ENCODE measurements at regions not wholly inside any gene's neighbourhood (a gene's known extent, or its start where the extent isn't known, plus 50 kb on each side); places are given as distances from the start of the nearest gene placed in this dataset.

GRCh38 chr2:185436787-185437372, 301.7 kb upstream of the FSIP2 start:
- TF ChIP-seq CTCF (conservative IDR thresholded peaks at IDR 0.05): no peak
- no peak overlapping the region for H3K27ac Mint-ChIP-seq
- peaks cover 5% of the 10 kb centered on the region for H3K4me1 Mint-ChIP-seq
- peaks cover 6% of the 10 kb centered on the region for H3K9me3 ChIP-seq (ENCODE audit: control insufficient read depth, low read length)
- H3K27me3 ChIP-seq (ENCODE audit: control insufficient read depth, insufficient read depth, low read length, poor library complexity, severe bottlenecking): no peaks in the 10 kb centered on the region
- no peaks in the 10 kb centered on the region for H3K36me3 ChIP-seq (ENCODE audit: control insufficient read depth, insufficient read depth, low read length)
- DNase-seq: no peak
- H3K27ac ChIP-seq (ENCODE audit: low read depth, low read length): no peak overlapping the region
- peaks cover 3% of the 10 kb centered on the region for H3K9me3 Mint-ChIP-seq
- peaks cover 11% of the 10 kb centered on the region for H3K36me3 Mint-ChIP-seq (ENCODE audit: low read depth)
- no peak overlapping the region for H3K4me3 Mint-ChIP-seq
- no peak overlapping the region for H3K4me3 ChIP-seq (ENCODE audit: low read length)
- no peaks in the 10 kb centered on the region for H3K4me1 ChIP-seq (ENCODE audit: control insufficient read depth, insufficient read depth, low read length)
- H3K9ac ChIP-seq (ENCODE audit: extremely low read depth, low read length, poor library complexity, severe bottlenecking): no peak overlapping the region
- H3K27me3 Mint-ChIP-seq (ENCODE audit: insufficient read depth): no peaks in the 10 kb centered on the region

- no peak overlapping the region for H3K9ac ChIP-seq (ENCODE audit: extremely low read depth, low read length, poor library complexity, severe bottlenecking)
- H3K36me3 ChIP-seq (ENCODE audit: control insufficient read depth, insufficient read depth, low read length): no peaks in the 10 kb centered on the region
- Mint-ChIP-seq H3K27ac (no peak overlapping the region), H3K4me3 (no peak overlapping the region), H3K4me1 (no peaks in the 10 kb centered on the region), H3K36me3 (ENCODE audit: low read depth) (no peaks in the 10 kb centered on the region), H3K27me3 (ENCODE audit: insufficient read depth) (no peaks in the 10 kb centered on the region), H3K9me3 (no peaks in the 10 kb centered on the region)
- TF ChIP-seq CTCF (conservative IDR thresholded peaks at IDR 0.05): peak; percentile 55
- no peak overlapping the region for H3K4me3 ChIP-seq (ENCODE audit: low read length)
- no peaks in the 10 kb centered on the region for H3K4me1 ChIP-seq (ENCODE audit: control insufficient read depth, insufficient read depth, low read length)
- no peaks in the 10 kb centered on the region for H3K9me3 ChIP-seq (ENCODE audit: control insufficient read depth, low read length)
- no peak overlapping the region for H3K27ac ChIP-seq (ENCODE audit: low read depth, low read length)
- no peak for DNase-seq
- H3K27me3 ChIP-seq (ENCODE audit: control insufficient read depth, insufficient read depth, low read length, poor library complexity, severe bottlenecking): no peaks in the 10 kb centered on the region
Observed at GRCh38 chr2:185441486-185442005, 297.1 kb upstream of the FSIP2 start.

- Histone ChIP-seq H3K36me3 (ENCODE audit: control insufficient read depth, insufficient read depth, low read length) (peaks cover 8% of the 10 kb centered on the region), H3K9me3 (ENCODE audit: control insufficient read depth, low read length) (peaks cover 23% of the 10 kb centered on the region), H3K27ac (ENCODE audit: low read depth, low read length) (no peak overlapping the region), H3K27me3 (ENCODE audit: control insufficient read depth, insufficient read depth, low read length, poor library complexity, severe bottlenecking) (no peaks in the 10 kb centered on the region), H3K4me3 (ENCODE audit: low read length) (no peak overlapping the region), H3K4me1 (ENCODE audit: control insufficient read depth, insufficient read depth, low read length) (no peaks in the 10 kb centered on the region), H3K9ac (ENCODE audit: extremely low read depth, low read length, poor library complexity, severe bottlenecking) (no peak overlapping the region)
- H3K27me3 Mint-ChIP-seq (ENCODE audit: insufficient read depth): no peaks in the 10 kb centered on the region
- H3K9me3 Mint-ChIP-seq: peaks cover 20% of the 10 kb centered on the region
- H3K4me3 Mint-ChIP-seq: no peak overlapping the region
- WGBS, 2 experiments (ENCODE audit: insufficient coverage in 1 of 2, insufficient read length in 1 of 2): 88 to 100% methylated on average over 2 of the region's 2 CpGs
- TF ChIP-seq CTCF (conservative IDR thresholded peaks at IDR 0.05): no peak
- no peak overlapping the region for H3K27ac Mint-ChIP-seq
- H3K4me1 Mint-ChIP-seq: peaks cover 1% of the 10 kb centered on the region
- DNase-seq: no peak
- H3K36me3 Mint-ChIP-seq (ENCODE audit: low read depth): peaks cover 29% of the 10 kb centered on the region
Observed at GRCh38 chr2:185456517-185456916, 282.1 kb upstream of the FSIP2 start.
